ENCODE measurements at regions not wholly inside any gene's neighbourhood (a gene's known extent, or its start where the extent isn't known, plus 50 kb on each side); places are given as distances from the start of the nearest gene placed in this dataset.
A peak's percentile ranks its signal among the peaks of the same experiment; 100 is the strongest.

DNA sequence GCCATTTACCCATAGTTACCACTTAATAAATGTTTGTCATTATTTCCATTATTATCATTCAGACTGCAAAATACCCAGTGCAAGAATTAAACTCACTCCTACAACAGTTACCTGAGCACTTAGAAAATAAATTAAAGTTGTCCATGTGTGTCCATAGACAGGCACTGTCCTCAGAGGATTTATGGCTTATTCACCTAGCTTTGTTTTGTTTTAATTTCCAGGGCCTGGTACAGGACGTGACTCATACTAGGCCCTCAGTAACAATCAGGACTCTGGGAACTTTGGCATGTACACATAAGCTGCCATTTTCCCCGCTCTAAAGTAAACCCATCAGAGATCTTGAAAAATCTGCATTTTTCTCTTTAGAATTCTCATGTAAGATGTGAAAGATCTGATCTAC, 458.5 kb upstream of the ARRDC4 start:
- DNase-seq (ENCODE audit: low read depth): no peak

DNA sequence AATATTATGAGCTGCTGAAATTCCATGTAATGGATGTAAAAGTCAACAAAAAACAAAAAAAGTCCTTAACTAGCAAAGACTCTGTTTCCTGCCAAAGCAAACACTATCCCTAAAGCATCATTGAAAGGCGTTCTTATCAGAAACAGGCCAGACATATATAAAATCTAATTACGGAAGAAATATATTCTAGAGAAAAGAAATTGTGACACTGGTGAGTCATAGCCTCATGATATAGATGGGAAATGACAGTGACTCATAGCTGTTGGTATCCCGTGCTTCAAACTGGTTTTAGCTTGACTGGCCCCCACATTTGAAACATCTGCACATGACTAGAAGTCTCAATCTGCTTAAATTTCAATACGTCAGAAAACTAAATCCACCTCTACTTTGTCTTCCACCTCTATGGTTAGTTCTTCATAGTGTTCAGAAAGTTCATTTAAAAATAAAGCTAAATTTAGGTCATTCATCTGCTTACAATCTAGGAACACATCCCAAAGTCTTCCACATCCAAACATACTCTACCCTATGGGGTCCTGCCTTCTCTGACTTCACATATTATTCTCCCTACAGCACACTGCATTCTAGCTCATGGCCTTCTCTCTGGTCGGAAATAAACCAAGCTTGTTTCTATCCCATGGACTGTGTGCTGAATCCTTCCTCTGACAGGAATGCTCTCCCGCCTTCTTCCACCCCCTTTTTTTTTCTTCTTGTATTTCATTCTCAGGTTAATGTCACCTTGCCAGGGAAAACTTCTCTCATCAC, 456.3 kb upstream of the ARRDC4 start:
- peak; percentile 81 for DNase-seq (ENCODE audit: low read depth)

DNA sequence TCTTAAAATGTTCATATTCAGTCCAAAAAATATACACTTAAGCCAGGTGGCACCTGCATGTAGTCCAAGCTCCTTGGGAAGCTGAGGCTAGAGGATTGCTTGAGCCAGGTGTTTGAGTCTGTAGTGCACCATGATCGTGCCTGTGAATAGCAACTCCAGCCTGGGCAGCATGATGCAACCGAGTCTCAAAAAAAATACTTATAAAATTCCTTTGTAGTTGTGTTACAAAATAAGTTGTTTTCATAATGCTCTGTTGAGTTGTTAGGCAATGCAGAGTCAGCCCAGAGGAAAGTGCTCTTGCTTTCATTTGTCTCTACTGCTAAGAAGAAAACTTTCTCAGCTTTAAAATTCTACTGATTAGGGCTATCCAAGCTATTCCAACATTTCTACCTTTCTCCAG, 442.8 kb upstream of the ARRDC4 start:
- no peak for DNase-seq (ENCODE audit: low read depth)

DNA sequence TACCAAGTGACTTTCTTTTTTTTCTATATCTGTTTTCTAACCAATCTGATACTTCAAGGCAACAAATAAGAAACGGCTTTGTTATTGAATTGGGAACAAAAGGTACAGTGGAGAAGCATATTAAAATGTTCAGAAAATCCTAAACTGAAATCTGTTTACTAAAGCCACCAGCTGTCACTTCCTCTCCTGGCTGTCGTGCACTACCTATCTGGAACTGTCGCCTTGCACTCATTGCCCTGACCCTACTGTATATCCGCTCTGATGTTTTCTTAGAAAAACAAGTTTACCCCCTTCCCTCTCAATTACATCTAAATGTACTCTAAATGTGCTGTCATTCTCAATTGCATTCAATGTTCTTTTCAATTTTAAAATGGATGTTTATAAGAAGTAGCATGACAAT, 439.8 kb upstream of the ARRDC4 start:
- DNase-seq (ENCODE audit: low read depth): no peak

DNA sequence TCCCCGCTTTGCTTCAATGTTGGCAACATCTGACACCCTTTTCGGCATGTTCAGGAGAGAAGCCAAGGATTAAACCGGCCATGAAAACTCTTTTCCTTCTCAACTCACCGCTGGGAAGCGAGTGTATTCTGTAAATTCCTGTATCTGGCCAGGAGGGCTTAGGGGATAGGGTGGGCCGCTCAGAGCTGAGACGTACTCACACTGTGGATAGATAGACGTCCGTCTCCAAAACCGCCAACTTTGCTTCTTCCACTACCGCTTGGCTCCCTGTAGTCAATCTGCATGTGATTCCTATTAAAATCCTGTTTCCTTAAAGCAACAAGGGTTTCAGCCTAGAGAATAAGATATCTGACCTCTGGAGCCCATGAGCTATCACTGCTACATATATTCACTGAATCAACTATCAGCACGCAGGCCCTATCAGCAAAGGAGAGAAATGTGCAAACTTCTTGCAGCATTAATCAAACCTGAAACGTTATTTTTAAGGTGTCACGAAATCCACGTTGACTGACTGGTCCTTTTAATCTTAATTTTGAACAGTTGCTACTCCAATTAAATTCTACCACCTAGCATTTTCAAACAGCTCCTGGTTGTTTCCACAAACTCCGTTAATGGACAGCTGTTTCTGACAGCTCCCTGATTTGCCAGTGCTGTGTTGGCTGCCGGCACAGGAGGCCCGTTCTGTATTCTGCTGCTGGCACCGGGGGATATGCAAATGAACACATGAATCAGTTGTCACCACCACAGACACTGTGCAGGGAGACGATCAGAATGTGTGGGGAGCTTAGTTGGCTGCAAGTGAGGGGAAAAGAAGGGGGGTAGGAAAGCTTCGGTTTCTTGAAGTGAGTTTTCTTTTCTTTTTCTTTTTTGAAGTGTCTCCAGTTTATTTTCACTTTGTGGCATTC, 438.9 kb upstream of the ARRDC4 start:
- DNase-seq (ENCODE audit: low read depth): no peak

DNA sequence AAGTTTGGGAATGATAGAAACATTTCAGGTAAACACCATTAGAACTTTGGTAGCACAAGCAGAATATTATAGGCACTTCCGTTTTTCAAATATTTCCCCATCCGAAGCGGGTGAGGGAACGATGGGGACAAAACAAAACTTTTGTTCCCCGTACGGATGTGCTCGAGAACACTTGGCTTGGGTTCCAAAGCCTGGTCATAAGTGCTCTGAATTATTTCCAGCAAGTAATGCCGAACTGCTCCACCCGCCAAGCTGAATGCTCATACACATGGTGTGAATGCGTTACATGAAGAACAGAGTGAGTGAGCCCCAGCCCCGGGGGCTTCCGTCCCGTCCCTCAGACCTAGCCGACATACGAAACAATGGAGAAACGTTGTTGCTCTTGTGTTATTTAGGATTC, 438.2 kb upstream of the ARRDC4 start:
- no peak for DNase-seq (ENCODE audit: low read depth)

DNA sequence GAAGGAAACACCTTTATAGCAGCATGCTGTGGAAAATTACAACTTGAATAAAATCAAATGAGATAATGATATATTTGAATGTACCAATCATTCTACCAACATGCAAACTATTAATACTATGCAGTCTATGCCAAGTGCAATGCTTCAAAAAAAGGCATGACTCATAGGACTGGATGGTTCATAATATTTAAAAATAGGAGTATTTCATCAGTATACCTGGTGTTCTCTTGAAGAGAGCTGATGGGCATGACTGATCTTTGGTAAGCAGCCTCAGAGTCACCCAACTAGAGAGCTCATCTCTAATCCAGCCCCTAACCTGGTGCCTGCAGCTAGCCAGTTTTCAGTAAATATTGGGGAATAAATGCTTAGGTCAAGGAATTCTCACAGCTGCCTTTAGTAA, 434.7 kb upstream of the ARRDC4 start:
- no peak for DNase-seq (ENCODE audit: low read depth)

DNA sequence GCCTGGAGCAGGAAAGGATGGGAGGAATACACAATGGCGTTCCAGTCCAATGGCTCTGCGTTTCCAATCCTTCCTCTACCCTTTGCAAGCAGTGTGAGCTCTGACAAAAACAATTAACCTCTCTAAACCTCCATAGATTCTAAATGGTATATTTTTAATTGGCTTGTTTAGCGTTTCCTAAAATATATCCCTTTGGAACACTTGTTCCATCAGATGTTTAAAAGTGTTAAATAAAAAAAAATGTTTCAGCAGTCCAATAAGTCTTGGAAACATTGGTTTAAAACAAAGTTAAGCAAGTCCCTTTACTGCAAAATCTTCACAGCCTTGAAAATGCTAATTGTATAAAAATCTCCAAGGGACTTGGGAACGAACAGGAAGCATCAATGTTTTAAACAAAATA, 432.3 kb upstream of the ARRDC4 start:
- no peak for DNase-seq (ENCODE audit: low read depth)

DNA sequence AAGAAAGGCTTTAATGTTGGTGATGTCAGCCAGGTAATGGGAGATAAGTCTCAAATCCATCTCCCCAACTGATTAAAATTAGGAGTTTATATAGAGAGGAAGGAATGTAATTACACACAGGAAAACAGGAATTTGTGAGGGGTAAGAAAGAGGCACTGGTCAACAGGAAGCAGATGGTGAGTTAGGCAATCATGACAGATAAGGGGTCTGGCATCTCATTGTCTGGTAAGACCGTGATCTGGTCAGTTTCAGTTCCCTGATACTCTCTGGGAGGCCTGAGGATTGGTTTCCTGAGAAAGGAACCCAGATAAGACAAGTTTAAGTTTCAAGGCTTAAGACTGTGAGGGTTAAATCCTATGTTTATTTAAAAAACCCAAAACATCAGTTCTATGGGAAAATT, 414.7 kb upstream of the ARRDC4 start:
- DNase-seq (ENCODE audit: low read depth): no peak

DNA sequence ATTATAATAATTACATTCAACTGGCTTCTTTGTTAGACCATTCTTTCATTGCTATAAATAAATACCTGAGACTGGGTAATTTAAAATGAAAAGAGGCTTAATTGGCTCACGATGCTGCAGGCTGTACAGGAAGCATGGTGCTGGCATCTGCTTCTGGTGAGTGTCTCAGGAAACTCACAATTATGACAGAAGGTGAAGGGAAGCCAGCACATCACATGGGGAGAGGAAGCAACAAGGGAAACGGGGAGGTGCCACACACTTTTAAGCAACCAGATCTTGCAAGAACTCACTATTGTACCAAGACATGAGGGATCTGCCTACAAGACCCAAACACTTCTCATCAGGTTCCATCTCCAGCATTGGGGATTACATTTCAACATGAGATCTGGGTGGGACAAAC, 413.1 kb upstream of the ARRDC4 start:
- DNase-seq (ENCODE audit: low read depth): no peak

DNA sequence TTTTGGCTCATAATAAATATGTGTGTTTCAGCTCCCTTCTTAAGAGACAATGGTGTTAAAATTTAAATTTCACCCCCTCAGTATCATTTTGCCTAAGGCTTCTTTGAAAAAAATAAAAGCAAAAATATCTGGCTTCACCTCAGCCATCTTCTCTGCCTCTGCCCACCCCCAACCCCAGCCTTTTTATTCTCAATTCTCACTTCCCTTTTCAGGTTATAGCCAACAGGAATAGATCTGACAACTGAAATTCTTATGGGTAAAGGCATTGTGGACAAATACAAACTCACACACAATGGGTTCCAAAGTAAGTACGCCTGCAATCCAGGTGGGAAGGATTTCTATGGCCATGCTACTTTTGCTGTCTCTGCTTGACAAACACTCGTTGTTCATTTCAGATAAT, 399.0 kb upstream of the ARRDC4 start:
- no peak for DNase-seq (ENCODE audit: low read depth)

DNA sequence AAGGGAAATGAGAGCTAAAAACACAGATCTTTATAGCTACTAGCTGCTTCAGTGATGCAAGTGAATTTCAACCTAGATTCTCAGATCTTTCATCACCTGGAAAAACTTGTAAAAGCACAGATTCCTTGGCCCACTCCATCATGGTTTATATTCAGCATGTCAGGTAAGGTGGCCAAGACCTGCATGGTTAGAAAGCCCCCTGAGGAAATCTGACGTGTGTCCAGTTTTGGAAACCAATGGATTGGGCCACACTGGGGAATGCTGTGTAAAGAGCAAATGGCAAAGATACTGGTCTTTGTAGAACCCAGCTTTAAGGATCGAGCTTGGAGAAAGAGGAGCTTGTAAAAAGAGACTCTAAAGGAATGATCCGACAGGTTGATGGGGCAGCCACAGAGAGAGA, 397.0 kb upstream of the ARRDC4 start:
- no peak for DNase-seq (ENCODE audit: low read depth)

DNA sequence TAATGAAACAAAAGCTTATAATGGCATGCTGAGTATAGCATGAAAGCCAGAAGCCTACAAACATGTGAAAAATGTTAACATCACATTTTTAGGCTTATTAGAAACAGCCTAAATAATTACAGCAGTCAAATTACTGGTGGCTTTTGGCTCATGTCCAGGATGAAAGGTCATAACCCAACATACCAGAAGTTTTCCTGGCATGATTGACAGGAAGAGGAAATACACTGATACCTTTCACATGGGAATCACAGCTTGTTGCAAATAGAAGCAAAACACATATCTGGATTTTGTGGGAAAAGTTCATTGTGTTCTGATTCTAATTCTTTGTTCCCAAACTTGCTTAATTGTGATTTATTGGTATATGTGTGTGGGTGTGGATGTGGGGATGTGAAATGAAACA, 393.5 kb upstream of the ARRDC4 start:
- DNase-seq (ENCODE audit: low read depth): no peak

DNA sequence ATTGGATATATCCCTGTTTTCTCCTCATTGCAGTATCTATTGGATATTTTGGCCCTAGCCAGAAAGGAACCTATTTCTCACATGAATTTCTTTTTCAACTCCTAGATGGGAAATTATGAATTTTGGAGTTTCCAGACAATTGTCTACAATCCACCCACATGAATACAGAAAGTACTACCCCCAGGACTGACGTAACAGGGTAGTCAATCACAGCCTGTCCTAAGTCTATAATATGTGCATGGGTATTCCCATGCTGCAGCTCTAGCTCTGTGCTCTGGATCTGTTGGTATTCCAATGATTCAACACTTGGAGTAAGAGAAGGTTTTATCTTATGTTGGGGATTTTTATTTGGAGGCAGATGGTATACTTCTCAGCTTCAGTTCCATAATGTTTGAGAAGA, 393.1 kb upstream of the ARRDC4 start:
- no peak for DNase-seq (ENCODE audit: low read depth)

DNA sequence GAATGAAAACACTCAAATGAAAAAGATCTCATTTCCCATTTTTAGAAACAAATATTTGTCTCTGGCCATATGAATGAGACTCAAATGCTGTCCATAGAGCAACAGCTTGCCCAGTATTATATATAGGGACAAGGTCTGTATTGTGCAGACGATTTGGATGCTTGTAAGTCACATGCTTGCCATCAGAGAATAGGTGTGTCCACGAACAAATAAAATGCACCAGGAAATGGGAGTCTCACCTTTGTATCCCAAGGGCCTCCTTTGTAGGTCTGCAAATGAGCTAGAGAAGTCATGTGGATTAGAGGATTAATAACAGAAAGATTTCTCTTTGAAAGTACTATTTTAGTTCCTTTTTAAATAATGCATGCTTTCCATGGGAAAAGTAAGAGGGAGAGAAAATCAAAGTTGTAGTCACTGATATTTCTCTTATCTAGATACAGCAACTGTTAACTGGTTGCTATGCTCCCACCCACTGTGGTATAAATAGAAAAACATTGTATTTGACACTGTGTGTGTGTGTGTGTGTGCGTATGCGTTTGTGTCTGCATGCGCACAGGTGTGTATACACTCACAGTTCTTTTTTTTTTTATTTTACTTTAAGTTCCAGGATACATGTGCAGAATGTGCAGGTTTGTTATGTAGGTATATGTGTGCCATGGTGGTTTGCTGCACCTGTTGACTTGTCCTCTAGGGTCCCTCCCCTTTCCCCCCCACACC, 383.4 kb upstream of the ARRDC4 start:
- DNase-seq (ENCODE audit: low read depth): no peak

DNA sequence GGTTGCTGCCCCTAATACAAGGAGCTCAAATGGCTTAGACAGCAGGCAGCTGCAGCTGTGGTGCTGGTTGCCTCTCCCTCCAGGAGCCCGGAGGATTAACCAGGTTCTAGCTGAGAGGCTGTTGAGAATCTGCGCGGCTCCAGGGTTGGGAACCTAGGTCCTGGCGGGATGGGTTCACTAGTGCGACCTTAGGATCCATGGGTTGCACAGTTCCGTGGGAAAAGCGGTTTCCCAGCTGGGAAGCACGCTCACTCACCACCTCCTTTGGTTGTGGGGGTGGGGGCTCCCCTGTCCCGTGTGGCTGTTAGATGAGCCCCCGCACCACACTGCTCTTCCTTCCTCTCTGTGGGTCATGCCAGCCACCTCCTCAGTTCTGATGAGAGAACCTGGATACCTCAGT, 375.1 kb upstream of the ARRDC4 start:
- no peak for DNase-seq (ENCODE audit: low read depth)

DNA sequence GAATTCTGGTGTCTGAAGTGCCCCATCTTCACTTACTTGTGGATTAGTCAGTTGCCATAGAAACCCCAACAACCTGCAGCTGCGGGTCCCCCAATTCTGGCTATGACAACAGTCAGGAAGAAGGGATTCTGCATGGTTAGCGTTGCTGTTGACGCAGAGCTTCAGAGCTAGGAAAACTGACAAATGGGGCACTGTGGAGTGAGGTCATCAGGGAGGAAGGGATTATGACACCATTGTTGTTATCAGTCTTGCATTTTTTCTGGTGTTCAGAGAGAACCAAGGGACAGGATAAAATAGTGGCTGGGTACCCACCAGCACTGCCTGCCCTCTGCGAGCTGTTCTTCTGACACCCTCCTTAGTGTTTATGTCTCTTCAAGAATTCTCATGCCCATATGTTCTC, 367.7 kb upstream of the ARRDC4 start:
- DNase-seq (ENCODE audit: low read depth): no peak

DNA sequence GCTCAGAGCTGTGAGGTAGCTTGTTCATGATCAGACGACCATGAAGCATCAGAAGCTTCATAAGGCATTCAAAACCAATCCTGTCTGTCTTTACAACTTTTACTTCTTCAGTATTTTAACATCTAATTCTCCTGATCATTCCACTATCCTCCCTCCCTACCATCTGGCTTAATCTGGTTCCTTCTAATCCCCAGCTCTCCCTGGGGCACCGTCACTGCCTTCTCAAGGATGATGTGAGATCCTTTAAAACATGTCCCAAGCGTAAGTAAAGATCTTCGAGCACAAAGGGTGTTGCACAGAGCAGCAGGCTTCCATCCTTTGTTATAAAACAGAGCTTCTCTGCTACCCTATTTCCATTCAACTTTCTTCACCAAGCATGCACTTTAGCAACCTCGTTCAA, 362.7 kb upstream of the ARRDC4 start:
- DNase-seq (ENCODE audit: low read depth): no peak

DNA sequence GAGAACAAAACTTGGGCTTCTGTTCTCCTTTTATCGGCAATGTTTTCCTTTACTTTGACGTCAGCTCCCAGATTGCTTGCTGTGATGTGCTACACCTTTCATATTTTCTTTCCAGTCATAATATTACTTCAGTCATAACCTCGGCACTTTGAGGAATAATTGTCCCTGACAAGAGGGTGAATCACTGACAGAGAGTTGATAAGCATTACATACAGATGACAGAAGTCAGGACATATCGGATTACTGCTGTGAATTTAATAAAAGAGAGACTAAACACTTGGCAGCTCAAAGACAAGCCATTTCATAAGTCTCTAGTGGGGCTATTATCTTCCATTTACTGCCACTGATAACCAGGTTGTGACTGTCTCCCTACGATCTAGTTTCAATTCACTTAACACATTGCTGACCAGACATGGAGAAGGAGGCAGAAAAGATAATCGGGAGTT, 362.1 kb upstream of the ARRDC4 start:
- no peak for DNase-seq (ENCODE audit: low read depth)

DNA sequence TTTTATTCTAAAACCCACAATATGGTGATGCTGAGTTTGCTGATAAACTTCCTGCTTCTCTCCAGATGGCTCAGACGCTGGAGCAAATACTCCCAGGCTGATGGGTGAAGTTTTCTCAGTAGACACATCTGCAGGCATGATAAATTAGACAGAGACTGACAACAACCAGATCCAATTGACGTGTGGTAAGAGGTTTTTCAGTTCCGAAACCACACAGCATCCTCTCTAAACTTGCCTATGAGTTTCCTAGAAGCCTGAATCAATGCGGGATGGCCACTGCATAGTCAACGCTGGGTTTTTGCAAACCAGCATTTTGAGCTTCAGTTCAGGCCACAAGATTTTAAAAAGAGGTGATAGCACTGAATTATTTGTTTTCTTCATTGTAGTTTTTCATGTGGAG, 360.3 kb upstream of the ARRDC4 start:
- DNase-seq (ENCODE audit: low read depth): no peak

DNA sequence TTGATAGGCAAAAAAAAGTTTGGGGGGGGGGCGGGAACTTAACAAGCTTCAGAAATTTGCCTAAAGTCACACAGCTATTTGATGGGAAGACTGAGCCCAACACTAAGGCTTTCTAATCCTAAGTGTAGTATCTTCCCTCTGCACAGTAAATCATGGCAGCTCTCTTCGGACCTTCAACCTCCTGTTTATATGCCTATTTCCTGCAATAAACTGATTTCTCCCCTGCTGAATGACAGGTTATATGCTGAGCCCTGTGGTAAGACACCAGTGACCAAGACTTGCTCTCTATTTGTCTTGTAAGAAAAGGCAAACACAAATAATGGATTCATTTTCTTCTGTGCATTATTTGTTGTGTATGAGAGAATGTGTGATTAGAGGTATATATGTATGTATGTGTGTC, 355.8 kb upstream of the ARRDC4 start:
- no peak for DNase-seq (ENCODE audit: low read depth)

DNA sequence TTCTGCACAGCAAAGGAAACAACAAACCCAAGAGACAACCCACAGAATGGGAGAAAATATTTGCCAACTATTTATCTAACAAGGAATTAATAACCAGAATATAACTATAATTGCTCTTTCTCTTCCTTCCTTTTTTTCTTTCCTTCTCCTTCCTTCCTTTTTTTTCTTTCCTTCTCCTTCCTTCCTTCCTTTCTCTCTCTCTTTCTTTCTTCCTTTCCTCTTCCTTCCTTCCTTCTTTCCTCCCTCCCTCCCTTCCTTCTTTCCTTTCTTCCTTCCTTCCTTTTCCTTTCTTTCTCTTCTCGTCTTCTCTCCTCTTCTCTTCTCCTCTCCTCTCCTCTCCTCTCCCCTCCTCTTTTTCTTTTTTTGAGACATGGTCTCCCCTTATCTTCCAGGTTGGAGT, 345.4 kb upstream of the ARRDC4 start:
- DNase-seq (ENCODE audit: low read depth): no peak

DNA sequence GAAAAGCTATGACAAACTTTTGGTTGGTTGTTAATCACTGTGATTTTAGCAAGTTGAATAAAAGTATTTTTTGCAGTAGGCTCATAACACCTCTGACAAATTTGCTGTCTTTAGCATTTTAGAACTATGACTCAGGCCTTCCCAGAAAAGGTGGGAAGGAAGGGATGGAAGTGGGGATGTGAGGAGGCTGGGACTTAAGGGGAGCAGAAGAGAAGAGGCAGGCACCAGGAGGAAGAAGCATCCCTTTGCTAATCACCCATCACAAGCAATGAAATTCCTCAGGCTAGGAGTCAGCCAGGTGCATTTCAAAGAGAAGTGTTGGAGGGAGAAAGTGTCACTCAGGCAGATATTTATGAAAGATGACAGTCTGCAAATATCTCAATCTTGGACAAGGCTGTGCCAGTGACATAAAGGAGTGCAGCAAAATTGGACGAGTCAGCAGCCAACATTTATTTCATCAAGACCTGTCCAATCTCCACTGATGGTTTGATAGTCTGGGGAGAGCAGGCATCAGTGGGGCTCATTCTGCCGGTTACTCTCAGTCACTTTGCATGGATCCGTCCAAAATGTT, 337.3 kb upstream of the ARRDC4 start:
- DNase-seq (ENCODE audit: low read depth): no peak
